ENCODE measurements at regions not wholly inside any gene's neighbourhood (a gene's known extent, or its start where the extent isn't known, plus 50 kb on each side); places are given as distances from the start of the nearest gene placed in this dataset.

DNA sequence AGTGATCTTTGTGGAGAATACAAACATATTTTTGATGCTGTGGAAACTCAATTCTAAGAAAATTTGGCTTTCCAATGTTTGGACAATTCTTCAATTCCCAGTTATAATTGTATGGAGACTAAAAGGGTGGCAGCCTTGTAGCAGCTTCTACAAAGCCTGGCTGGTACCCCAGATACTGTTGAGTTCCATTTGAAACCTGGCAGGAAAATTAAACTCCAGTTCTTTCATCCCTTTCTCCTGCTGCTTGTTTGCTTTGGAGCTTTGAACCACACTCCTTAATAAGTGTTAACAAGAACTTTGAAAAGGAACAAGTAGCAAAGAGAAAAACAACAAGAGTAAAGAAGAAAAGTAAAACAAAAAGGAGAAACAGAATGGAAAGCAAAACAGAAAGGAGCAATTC, 172.6 kb upstream of the ADAMTS5 start:
- TF ChIP-seq, protein P1, sequence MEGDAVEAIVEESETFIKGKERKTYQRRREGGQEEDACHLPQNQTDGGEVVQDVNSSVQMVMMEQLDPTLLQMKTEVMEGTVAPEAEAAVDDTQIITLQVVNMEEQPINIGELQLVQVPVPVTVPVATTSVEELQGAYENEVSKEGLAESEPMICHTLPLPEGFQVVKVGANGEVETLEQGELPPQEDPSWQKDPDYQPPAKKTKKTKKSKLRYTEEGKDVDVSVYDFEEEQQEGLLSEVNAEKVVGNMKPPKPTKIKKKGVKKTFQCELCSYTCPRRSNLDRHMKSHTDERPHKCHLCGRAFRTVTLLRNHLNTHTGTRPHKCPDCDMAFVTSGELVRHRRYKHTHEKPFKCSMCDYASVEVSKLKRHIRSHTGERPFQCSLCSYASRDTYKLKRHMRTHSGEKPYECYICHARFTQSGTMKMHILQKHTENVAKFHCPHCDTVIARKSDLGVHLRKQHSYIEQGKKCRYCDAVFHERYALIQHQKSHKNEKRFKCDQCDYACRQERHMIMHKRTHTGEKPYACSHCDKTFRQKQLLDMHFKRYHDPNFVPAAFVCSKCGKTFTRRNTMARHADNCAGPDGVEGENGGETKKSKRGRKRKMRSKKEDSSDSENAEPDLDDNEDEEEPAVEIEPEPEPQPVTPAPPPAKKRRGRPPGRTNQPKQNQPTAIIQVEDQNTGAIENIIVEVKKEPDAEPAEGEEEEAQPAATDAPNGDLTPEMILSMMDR (IDR thresholded peaks at IDR 0.05): no peak
- no peak for TF ChIP-seq EZH2 (IDR thresholded peaks at IDR 0.05)
